DMS153 treated with DMSO at 0.1 percent for 48 hours (cell line): ENCODE measurements at regions not wholly inside any gene's neighbourhood (a gene's known extent, or its start where the extent isn't known, plus 50 kb on each side); places are given as distances from the start of the nearest gene placed in this dataset.

Experiments
- DNase-seq: peaks from one replicate; lab custom pipeline; 2025; ENCODE audit not compliant: unreplicated experiment; lab: John Stamatoyannopoulos, UW

DNA sequence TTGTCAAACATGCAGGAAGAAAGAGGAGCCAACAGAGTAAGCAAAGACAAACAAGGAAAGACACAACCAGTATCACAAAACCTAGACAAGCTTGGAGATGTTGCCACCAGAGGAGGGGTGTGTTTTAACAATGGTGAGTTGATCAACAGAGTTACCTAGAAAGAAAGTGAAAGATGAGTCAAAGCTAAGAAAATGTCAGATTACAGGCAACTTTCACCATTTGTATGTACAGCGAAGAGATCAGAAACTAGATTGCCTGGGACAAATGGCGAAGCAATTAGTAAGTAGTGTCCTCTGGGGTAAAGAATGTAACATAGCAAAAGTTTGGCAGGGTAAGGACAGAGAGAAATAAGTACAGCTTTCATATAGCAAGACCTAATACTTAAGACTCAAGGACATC is 51.6 kb upstream of the POU3F2 start:
- DNase-seq, result no peak

DNA sequence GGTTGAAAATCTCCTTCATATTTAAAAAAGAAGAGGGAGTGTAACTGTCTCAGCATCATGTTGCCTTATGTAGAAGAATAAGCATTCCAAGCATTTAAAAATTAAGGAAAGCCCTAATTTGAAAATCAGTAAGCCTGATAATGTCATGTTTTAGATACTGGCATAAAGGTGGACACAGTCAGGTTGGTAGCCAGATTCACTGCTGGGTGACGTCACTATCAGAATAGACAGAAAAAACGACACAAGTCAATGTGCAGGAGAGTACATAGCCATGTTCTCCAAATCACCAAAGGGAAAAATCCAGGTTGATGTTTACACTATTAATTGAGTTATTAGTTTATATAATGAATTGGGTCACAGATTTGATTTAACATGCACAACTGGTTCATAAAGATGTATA is 50.8 kb upstream of the POU3F2 start:
- DNase-seq, result no peak
